Body of pancreas (tissue), 4 donors: ENCODE measurements at regions not wholly inside any gene's neighbourhood (a gene's known extent, or its start where the extent isn't known, plus 50 kb on each side); places are given as distances from the start of the nearest gene placed in this dataset.
"Not testable (repeated sequence)": the region's sequence is repeated elsewhere in the genome, so short reads cannot be mapped to it uniquely, and the experiment has no call there.

ENCODE experiments used
- ATAC-seq: fragments of 150-250 bp; one replicate; pipeline ENCODE4 v1.9.1; 2016
- DNase-seq, 4 donors: peaks; one replicate each; pipeline ENCODE4 v3.0.0-alpha.2; 2019
- H3K27ac ChIP-seq, 4 donors: fragments of 200-600 bp; sonication (generic); 1 replicate in 3 of 4; 2 replicates in 1 of 4; pipeline versions ENCODE4 v1.5.1 to v1.6.1; 2016 to 2019; ENCODE audit warnings: mild to moderate bottlenecking in 1 of 4, mixed read lengths in 1 of 4, moderate library complexity in 1 of 4
- H3K27me3 ChIP-seq, 2 donors: fragments of 200-600 bp; sonication (generic); one replicate each; pipeline ENCODE4 v1.6.0; 2016; ENCODE audit warnings: mild to moderate bottlenecking in 1 of 2
- H3K36me3 ChIP-seq, 2 donors: fragments of 200-600 bp; sonication (generic); replicated peaks in 1 of 2; 2 replicates each; pipeline ENCODE4 v1.5.1; 2016; ENCODE audit warnings: low read depth in 2 of 2; ENCODE audit not compliant: insufficient read depth in 1 of 2
- H3K4me1 ChIP-seq: fragments of 200-600 bp; sonication (generic); one replicate; pipeline ENCODE4 v1.6.0; 2016
- H3K4me3 ChIP-seq, 2 donors: fragments of 200-600 bp; sonication (generic); 1 replicate in 1 of 2; 2 replicates in 1 of 2; pipeline ENCODE4 v1.5.1; 2016 to 2019
- H3K9me3 ChIP-seq, 3 donors: fragments of 200-600 bp; sonication (generic); 1 replicate in 2 of 3; 2 replicates in 1 of 3; pipeline ENCODE4 v1.5.1; 2016
- CTCF ChIP-seq, 7 experiments: fragments of 450-650 bp in 4 of 7; fragments of 200-600 bp in 3 of 7; sonication (generic) in 3 of 7; IDR thresholded peaks; one replicate each; pipeline ENCODE4 v1.5.1; 2016 to 2019; ENCODE audit warnings: antibody characterized with exemption in 7 of 7
- POLR2A ChIP-seq, 3 donors: fragments of 450-650 bp; IDR thresholded peaks; one replicate each; pipeline ENCODE4 v1.6.1; 2016; ENCODE audit warnings: antibody characterized with exemption in 3 of 3, mild to moderate bottlenecking in 2 of 3
- WGBS, 2 donors: methylation state at CpG; one replicate each; pipeline ENCODE4 v1.1.5; 2017; 5-methylcytosine and 5-hydroxymethylcytosine counted together
- intact Hi-C: fragments of 100-400 bp; cut with DNase I; formaldehyde crosslinking; loops from one replicate; pipeline ENCODE4 v1.15.1; 2023

- DNase-seq, result no peak
- WGBS, 2 donors, result 52 to 59% methylated on average over 3 of the region's 3 CpGs
- ATAC-seq, result no peak
- Histone ChIP-seq H3K27ac (no peak overlapping the region), H3K36me3 (no peaks in the 10 kb centered on the region), H3K9me3 (no peaks in the 10 kb centered on the region), H3K4me1 (no peaks in the 10 kb centered on the region), H3K27me3 (no peaks in the 10 kb centered on the region), H3K4me3 (no peak overlapping the region)
- TF ChIP-seq CTCF (IDR thresholded peaks at IDR 0.05), result no peak
- TF ChIP-seq POLR2A (IDR thresholded peaks at IDR 0.05), result no peak
- intact Hi-C loops, result no loop called here
Observed at GRCh38 chr2:21836261-21836660, 712.5 kb downstream of the TDRD15 start.

GRCh38 chr2:21836719-21837118, 713.0 kb downstream of the TDRD15 start:
- 50 to 59% methylated on average over 1 of the region's 1 CpG for WGBS, 2 donors
- ATAC-seq (no peak), DNase-seq (no peak)
- H3K9me3 ChIP-seq, result no peaks in the 10 kb centered on the region
- intact Hi-C loops, result no loop called here
- H3K36me3 ChIP-seq, result no peaks in the 10 kb centered on the region
- TF ChIP-seq POLR2A (IDR thresholded peaks at IDR 0.05) (no peak), CTCF (IDR thresholded peaks at IDR 0.05) (no peak)
- no peak overlapping the region for H3K27ac ChIP-seq
- no peak overlapping the region for H3K4me3 ChIP-seq
- no peaks in the 10 kb centered on the region for H3K27me3 ChIP-seq
- no peaks in the 10 kb centered on the region for H3K4me1 ChIP-seq

GRCh38 chr2:21837168-21837960, 713.6 kb downstream of the TDRD15 start:
- no peak overlapping the region for H3K27ac ChIP-seq
- no peaks in the 10 kb centered on the region for H3K9me3 ChIP-seq
- no peaks in the 10 kb centered on the region for H3K4me1 ChIP-seq
- H3K4me3 ChIP-seq, result no peak overlapping the region
- TF ChIP-seq POLR2A (IDR thresholded peaks at IDR 0.05), result no peak
- TF ChIP-seq CTCF (IDR thresholded peaks at IDR 0.05), result no peak
- no peaks in the 10 kb centered on the region for H3K27me3 ChIP-seq
- no peaks in the 10 kb centered on the region for H3K36me3 ChIP-seq
- intact Hi-C loops, result no loop called here
- ATAC-seq (no peak), DNase-seq (no peak)
- 41 to 43% methylated on average over 5 of the region's 5 CpGs for WGBS, 2 donors

GRCh38 chr2:21841341-21841740, 717.6 kb downstream of the TDRD15 start:
- Histone ChIP-seq H3K27ac (no peak overlapping the region), H3K36me3 (no peaks in the 10 kb centered on the region), H3K9me3 (no peaks in the 10 kb centered on the region), H3K4me3 (no peak overlapping the region), H3K4me1 (no peaks in the 10 kb centered on the region), H3K27me3 (no peaks in the 10 kb centered on the region)
- intact Hi-C loops, result no loop called here
- ATAC-seq, result no peak
- 37% methylated on average over 3 of the region's 3 CpGs for WGBS, 2 donors
- DNase-seq, result no peak
- TF ChIP-seq CTCF (IDR thresholded peaks at IDR 0.05), result no peak
- TF ChIP-seq POLR2A (IDR thresholded peaks at IDR 0.05), result no peak

DNA sequence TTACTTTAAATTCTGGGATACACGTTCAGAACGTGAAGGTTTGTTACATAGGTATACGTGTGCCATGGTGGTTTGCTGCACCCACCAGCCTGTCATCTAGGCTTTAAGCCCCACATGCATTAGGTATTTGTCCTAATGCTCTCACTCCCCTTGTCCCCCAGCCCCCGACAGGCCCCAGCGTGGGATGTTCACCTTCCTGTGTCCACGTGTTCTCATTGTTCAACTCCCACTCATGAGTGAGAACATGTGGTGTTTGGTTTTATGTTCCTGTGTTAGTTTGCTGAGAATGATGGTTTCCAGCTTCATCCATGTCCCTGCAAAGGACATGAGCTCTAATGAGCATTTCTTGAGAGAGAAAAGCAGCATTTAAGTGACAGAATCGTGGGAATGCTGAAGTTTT, 726.6 kb downstream of the TDRD15 start:
- H3K9me3 ChIP-seq, intact Hi-C loops, H3K27me3 ChIP-seq, H3K27ac ChIP-seq, H3K36me3 ChIP-seq, ATAC-seq, H3K4me3 ChIP-seq, DNase-seq, H3K4me1 ChIP-seq: not testable (repeated sequence)
- 56 to 66% methylated on average over 7 of the region's 7 CpGs for WGBS, 2 donors
